NCI-H1694 treated with DMSO at 0.1 percent for 48 hours (cell line): ENCODE measurements at regions not wholly inside any gene's neighbourhood (a gene's known extent, or its start where the extent isn't known, plus 50 kb on each side); places are given as distances from the start of the nearest gene placed in this dataset.

Experiments
- DNase-seq: peaks from one replicate; lab custom pipeline; 2025; lab: John Stamatoyannopoulos, UW

- no peak for DNase-seq
Observed at GRCh38 chr12:34396006-34396860, 373.9 kb downstream of the ALG10 start.

- DNase-seq, result no peak
Observed at GRCh38 chr12:34396861-34397590, 374.7 kb downstream of the ALG10 start.

- DNase-seq, result no peak
Observed at GRCh38 chr12:34397591-34398365, 375.5 kb downstream of the ALG10 start.

- DNase-seq, result no peak
Observed at GRCh38 chr12:34398366-34398705, 376.0 kb downstream of the ALG10 start.

GRCh38 chr12:34398706-34399630, 376.7 kb downstream of the ALG10 start:
- no peak for DNase-seq

- DNase-seq, result no peak
Observed at GRCh38 chr12:34399631-34400410, 377.5 kb downstream of the ALG10 start.

- DNase-seq, result no peak
Observed at GRCh38 chr12:34400411-34400881, 378.1 kb downstream of the ALG10 start.

GRCh38 chr12:34400986-34401658, 378.8 kb downstream of the ALG10 start:
- no peak for DNase-seq

- no peak for DNase-seq
Observed at GRCh38 chr12:34401659-34402227, 379.4 kb downstream of the ALG10 start.

- no peak for DNase-seq
Observed at GRCh38 chr12:34402228-34402898, 380.1 kb downstream of the ALG10 start.

GRCh38 chr12:34402899-34403705, 380.8 kb downstream of the ALG10 start:
- DNase-seq, result no peak

- no peak for DNase-seq
Observed at GRCh38 chr12:34403706-34404376, 381.5 kb downstream of the ALG10 start.

- no peak for DNase-seq
Observed at GRCh38 chr12:34404377-34405285, 382.3 kb downstream of the ALG10 start.

- DNase-seq, result no peak
Observed at GRCh38 chr12:34405286-34406227, 383.3 kb downstream of the ALG10 start.

- DNase-seq, result no peak
Observed at GRCh38 chr12:34406228-34406995, 384.1 kb downstream of the ALG10 start.
